ENCODE measurements at regions not wholly inside any gene's neighbourhood (a gene's known extent, or its start where the extent isn't known, plus 50 kb on each side); places are given as distances from the start of the nearest gene placed in this dataset.
A peak's percentile ranks its signal among the peaks of the same experiment; 100 is the strongest.
"Not testable (repeated sequence)": the region's sequence is repeated elsewhere in the genome, so short reads cannot be mapped to it uniquely, and the experiment has no call there.

- peak; percentile 13 for DNase-seq (ENCODE audit: low spot score)
Measured at GRCh38 chr5:42242210-42242609, 181.0 kb upstream of the GHR start.

DNA sequence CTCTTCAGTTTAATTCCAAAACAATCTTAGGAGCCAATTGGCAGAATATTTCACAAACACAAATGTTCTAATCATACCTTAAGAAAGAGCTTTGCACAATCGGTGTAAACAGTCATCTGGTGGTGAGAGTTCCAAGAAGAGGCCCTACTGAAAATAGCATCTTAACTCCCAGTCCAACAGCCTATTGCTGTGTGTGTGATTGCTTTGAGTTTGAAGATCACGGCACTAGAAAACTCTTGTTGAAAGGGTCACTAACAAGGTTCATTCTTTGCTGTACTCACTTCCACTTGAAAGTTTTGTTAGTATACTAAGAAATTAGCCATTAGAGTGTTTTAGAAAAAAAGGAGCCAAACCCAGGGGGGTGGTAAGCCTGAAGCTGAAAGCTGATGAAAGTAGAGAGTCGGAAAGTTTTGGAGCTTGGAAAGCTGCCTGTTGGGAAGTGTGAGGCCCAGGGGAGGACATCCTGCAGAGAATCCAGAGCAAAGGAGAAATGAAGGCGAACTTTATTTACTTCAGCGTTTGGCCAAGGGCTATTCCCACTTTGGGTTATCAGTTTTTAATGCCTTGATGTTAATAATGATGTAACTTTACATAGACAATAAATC is 180.3 kb upstream of the GHR start:
- no peak for DNase-seq (ENCODE audit: low spot score)

DNA sequence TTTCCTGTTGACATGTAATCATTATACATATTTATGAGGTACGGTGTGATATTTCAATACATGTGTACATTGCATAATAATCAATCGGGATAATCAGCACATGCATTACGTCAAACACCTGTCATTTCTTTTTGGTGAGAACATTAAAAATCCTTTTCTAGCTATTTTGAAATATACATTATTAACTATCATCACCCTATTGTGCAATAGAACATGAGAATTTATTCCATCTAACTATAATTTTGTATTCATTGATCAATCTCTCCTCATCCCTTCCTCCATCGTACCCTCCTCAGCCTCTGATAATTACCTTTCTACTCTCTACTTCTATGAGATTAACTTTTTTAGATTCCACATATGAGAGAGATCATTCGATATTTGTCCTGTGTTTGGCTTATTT is 170.9 kb upstream of the GHR start:
- DNase-seq (ENCODE audit: low spot score), result no peak

DNA sequence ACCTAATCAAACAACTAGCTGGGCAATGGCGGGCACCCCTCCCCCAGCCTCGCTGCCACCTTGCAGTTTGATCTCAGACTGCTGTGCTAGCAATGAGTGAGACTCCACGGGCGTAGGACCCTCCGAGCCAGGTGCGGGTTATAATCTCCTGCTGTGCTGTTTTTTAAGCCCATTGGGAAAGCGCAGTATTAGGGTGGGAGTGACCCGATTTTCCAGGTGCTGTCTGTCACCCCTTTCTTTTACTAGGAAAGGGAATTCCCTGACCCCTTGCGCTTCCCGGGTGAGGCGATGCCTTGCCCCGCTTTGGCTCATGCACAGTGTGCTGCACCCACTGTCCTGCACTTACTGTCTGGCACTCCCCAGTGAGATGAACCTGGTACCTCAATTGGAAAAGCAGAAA is 163.3 kb upstream of the GHR start:
- DNase-seq (ENCODE audit: low spot score), result not testable (repeated sequence)

DNA sequence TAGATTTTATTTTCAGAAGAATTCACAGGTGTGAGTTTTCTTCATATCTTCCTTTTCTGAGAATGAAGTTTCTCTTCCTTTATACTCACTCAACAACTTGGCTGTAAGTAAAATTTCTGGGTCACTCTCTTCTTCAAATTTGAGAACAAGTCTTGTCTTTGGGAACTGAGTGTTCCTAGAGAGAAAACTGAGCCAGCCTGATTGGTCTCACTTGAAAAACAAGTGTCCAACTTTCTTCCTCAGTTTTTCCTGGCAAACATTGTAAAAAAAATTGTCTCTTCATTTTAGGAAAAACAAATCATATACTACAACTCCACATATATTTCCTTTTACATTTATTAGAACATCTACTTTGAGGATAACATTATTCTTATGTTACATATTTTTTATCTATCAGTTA is 156.1 kb upstream of the GHR start:
- no peak for DNase-seq (ENCODE audit: low spot score)

DNA sequence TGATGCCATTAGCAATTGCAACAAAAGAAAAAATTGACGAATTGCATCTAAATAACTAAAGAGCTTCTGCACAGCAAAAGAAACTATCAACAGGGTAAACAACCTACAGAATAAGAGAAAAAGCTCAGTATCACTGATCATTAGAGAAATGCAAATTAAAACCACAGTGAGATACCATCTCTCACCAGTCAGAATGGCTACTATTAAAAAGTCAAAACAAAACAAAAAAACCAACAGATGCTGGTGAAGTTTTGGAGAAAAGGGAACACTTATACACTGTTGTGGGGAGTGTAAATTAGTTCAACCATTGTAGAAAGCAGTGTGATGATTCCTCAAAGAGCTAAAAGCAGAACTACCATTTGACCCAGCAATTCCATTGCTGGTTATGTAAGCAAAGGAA is 155.1 kb upstream of the GHR start:
- not testable (repeated sequence) for DNase-seq (ENCODE audit: low spot score)

DNA sequence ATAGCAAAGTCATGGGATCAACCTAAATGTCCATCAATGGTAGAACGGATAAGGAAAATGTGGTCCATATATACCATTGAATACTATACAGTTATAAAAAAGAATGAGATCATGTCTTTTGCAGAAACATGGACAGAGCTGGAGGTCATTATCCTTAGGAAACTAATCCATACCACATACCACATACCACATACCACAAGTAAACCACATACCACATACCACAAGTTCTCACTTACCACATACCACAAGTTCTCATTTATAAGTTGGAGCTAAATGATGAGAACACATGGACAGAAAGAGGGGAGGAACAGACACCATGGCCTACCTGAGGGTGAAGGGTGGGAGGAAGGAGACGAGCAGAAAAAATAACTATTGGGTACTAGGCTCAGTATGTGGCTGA is 154.6 kb upstream of the GHR start:
- peak; percentile 68 for DNase-seq (ENCODE audit: low spot score)

GRCh38 chr5:42270771-42271170 is 152.5 kb upstream of the GHR start:
- no peak for DNase-seq (ENCODE audit: low spot score)

GRCh38 chr5:42274913-42275312 is 148.3 kb upstream of the GHR start:
- DNase-seq (ENCODE audit: low spot score), result peak; percentile 75

GRCh38 chr5:42277293-42277692 is 145.9 kb upstream of the GHR start:
- no peak for DNase-seq (ENCODE audit: low spot score)

DNA sequence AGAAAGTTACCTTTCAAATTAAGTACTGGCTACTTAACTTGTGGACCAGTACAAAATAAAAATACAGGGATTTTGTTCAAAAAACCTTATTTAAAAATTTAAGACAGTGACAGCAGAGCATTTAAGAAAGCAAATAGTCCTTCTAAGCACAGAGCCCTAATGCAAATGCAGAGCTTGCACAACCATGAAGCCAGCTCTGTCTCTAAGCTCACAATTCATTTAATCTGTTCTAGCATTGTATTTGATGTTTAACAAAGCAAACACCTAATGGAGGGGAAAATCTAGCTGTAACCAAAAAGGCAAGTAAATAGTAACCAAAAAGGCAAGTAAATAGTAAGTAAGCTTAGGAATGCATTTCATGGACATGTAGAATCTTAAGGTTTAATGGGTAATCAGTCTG is 138.7 kb upstream of the GHR start:
- DNase-seq (ENCODE audit: low spot score), result no peak

- no peak for DNase-seq (ENCODE audit: low spot score)
Measured at GRCh38 chr5:42285230-42285629, 138.0 kb upstream of the GHR start.

GRCh38 chr5:42300496-42300895 is 122.7 kb upstream of the GHR start:
- no peak for DNase-seq (ENCODE audit: low spot score)

GRCh38 chr5:42301349-42301748 is 121.9 kb upstream of the GHR start:
- no peak for DNase-seq (ENCODE audit: low spot score)

- DNase-seq (ENCODE audit: low spot score), result no peak
Measured at GRCh38 chr5:42302186-42302585, 121.1 kb upstream of the GHR start.

GRCh38 chr5:42306287-42306686 is 117.0 kb upstream of the GHR start:
- DNase-seq (ENCODE audit: low spot score), result no peak

DNA sequence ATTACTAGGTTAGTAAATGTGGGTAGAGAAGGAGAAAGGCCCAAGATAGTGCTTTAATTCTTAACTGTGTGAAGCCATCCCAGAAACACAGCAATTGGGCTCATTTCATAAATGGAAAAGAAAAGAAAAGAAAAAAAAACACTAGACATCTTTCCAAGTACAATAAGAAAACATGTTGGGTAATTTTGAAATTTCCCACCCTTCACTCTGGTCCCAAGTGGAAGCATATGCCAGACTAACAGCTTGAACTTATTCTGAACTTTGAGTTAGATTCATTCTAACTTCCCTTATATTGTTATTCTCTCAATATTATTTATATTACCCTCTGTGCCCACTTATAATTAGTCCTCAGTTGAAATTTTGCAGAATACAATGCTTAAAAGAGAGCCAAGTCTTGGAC is 113.4 kb upstream of the GHR start:
- DNase-seq (ENCODE audit: low spot score), result no peak

- no peak for DNase-seq (ENCODE audit: low spot score)
Measured at GRCh38 chr5:42315214-42315613, 108.0 kb upstream of the GHR start.

DNA sequence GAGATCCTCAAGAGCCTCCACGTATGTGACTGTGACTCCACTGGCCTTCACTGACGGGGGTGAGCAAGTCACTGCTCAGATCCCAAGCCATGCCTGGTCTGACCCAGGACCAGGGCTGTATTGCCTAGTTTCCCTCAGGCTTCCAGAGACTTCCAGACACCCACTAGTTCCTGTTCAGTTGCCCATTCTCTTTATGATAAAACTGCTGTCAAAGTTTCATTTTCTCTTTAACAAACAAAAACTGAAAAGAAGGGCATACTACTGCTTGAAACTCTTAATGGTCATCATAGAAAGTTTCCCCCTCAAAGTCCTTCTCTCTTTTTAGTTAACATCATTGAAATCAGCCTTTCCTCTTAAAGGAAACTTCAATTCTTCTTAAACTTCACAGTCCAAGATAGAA is 105.7 kb upstream of the GHR start:
- DNase-seq (ENCODE audit: low spot score), result no peak

GRCh38 chr5:42319546-42319945 is 103.7 kb upstream of the GHR start:
- DNase-seq (ENCODE audit: low spot score), result not testable (repeated sequence)

GRCh38 chr5:42321785-42322184 is 101.5 kb upstream of the GHR start:
- no peak for DNase-seq (ENCODE audit: low spot score)

- no peak for DNase-seq (ENCODE audit: low spot score)
Measured at GRCh38 chr5:42337143-42337542, 86.1 kb upstream of the GHR start.

GRCh38 chr5:42337607-42338006 is 85.6 kb upstream of the GHR start:
- no peak for DNase-seq (ENCODE audit: low spot score)

DNA sequence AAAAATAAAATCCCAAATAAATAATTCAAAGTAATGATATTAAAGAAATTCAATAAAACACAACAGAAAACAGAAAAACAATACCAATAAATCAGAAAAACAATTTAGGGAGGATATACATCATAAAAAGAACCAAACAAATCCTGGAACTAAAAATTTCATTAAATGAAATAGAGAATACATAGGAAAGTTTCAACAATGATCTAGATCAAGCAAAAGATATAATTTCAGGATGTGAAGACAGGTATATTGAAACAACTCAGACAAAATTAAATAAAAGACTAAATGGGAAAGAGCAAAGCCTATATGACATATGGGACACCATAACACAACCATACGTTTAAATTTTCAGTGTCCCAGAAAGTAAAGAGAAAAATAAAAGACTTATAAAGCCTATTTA is 85.1 kb upstream of the GHR start:
- DNase-seq (ENCODE audit: low spot score), result no peak

DNA sequence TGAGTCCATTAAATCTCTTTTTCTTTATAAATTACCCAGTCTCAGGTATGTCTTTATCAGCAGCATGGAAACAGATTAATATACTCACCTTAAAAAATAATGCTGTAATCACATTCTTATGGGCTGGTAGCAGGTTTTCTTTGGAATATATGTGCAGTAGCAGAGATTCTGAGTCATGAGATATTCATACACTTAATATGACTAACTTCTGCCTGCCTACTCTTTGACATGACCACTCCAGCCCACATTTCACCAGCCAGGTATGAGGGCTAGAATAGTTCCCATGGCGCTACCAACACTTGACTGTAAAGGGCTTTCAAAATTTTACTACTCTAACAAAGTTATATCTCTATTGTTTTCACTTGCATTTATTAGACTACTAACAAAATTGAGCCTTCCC is 74.1 kb upstream of the GHR start:
- DNase-seq (ENCODE audit: low spot score), result no peak

Data from H4 (cell line).